ENCODE measurements at regions not wholly inside any gene's neighbourhood (a gene's known extent, or its start where the extent isn't known, plus 50 kb on each side); places are given as distances from the start of the nearest gene placed in this dataset.
A peak's percentile ranks its signal among the peaks of the same experiment; 100 is the strongest.

- in situ Hi-C loops (cut with HindIII; ENCODE audit: low pct_unique_long_range_greater_than_20kb, low sequenced_read_pairs) = no loop called here
- no peak for DNase-seq (ENCODE audit: low read depth, low spot score)
These were observed 133.3 kb downstream of the MGAT5B start for GRCh38 chr17:77001487-77001886.

- in situ Hi-C loops (cut with HindIII; ENCODE audit: low pct_unique_long_range_greater_than_20kb, low sequenced_read_pairs) = no loop called here
- no peak for DNase-seq (ENCODE audit: low read depth, low spot score)
These were observed 134.2 kb downstream of the MGAT5B start for GRCh38 chr17:77002103-77003045.

GRCh38 chr17:77003699-77004098, 135.5 kb downstream of the MGAT5B start:
- DNase-seq (ENCODE audit: low read depth, low spot score) = no peak
- in situ Hi-C loops (cut with HindIII; ENCODE audit: low pct_unique_long_range_greater_than_20kb, low sequenced_read_pairs) = no loop called here

- in situ Hi-C loops (cut with HindIII; ENCODE audit: low pct_unique_long_range_greater_than_20kb, low sequenced_read_pairs) = no loop called here
- DNase-seq (ENCODE audit: low read depth, low spot score) = no peak
These were observed 133.7 kb upstream of the SEC14L1 start for GRCh38 chr17:77006971-77007649.

- DNase-seq (ENCODE audit: low read depth, low spot score) = no peak
- in situ Hi-C loops (cut with HindIII; ENCODE audit: low pct_unique_long_range_greater_than_20kb, low sequenced_read_pairs) = no loop called here
These were observed 130.9 kb upstream of the SEC14L1 start for GRCh38 chr17:77009877-77010276.

GRCh38 chr17:77010667-77011066, 130.1 kb upstream of the SEC14L1 start:
- in situ Hi-C loops (cut with HindIII; ENCODE audit: low pct_unique_long_range_greater_than_20kb, low sequenced_read_pairs) = no loop called here

GRCh38 chr17:77011173-77012011, 129.4 kb upstream of the SEC14L1 start:
- DNase-seq (ENCODE audit: low read depth, low spot score) = peak; percentile 86
- in situ Hi-C loops (cut with HindIII; ENCODE audit: low pct_unique_long_range_greater_than_20kb, low sequenced_read_pairs) = no loop called here

More at GRCh38 chr17:77010667-77011066, 130.1 kb upstream of the SEC14L1 start:
- no peak for DNase-seq (ENCODE audit: low read depth, low spot score)

GRCh38 chr17:77018504-77018903, 122.3 kb upstream of the SEC14L1 start:
- in situ Hi-C loops (cut with HindIII; ENCODE audit: low pct_unique_long_range_greater_than_20kb, low sequenced_read_pairs) = no loop called here
- DNase-seq (ENCODE audit: low read depth, low spot score) = no peak

- DNase-seq (ENCODE audit: low read depth, low spot score) = no peak
- in situ Hi-C loops (cut with HindIII; ENCODE audit: low pct_unique_long_range_greater_than_20kb, low sequenced_read_pairs) = no loop called here
These were observed 120.8 kb upstream of the SEC14L1 start for GRCh38 chr17:77019893-77020379.

GRCh38 chr17:77020973-77021372, 119.8 kb upstream of the SEC14L1 start:
- in situ Hi-C loops (cut with HindIII; ENCODE audit: low pct_unique_long_range_greater_than_20kb, low sequenced_read_pairs) = no loop called here
- no peak for DNase-seq (ENCODE audit: low read depth, low spot score)

- in situ Hi-C loops (cut with HindIII; ENCODE audit: low pct_unique_long_range_greater_than_20kb, low sequenced_read_pairs) = no loop called here
- no peak for DNase-seq (ENCODE audit: low read depth, low spot score)
These were observed 118.0 kb upstream of the SEC14L1 start for GRCh38 chr17:77022766-77023165.

GRCh38 chr17:77025781-77026180, 115.0 kb upstream of the SEC14L1 start:
- in situ Hi-C loops (cut with HindIII; ENCODE audit: low pct_unique_long_range_greater_than_20kb, low sequenced_read_pairs) = no loop called here
- peak; percentile 76 for DNase-seq (ENCODE audit: low read depth, low spot score)

- in situ Hi-C loops (cut with HindIII; ENCODE audit: low pct_unique_long_range_greater_than_20kb, low sequenced_read_pairs) = no loop called here
- DNase-seq (ENCODE audit: low read depth, low spot score) = no peak
These were observed 113.4 kb upstream of the SEC14L1 start for GRCh38 chr17:77027271-77027889.

- in situ Hi-C loops (cut with HindIII; ENCODE audit: low pct_unique_long_range_greater_than_20kb, low sequenced_read_pairs) = no loop called here
- no peak for DNase-seq (ENCODE audit: low read depth, low spot score)
These were observed 111.9 kb upstream of the SEC14L1 start for GRCh38 chr17:77028900-77029299.

- in situ Hi-C loops (cut with HindIII; ENCODE audit: low pct_unique_long_range_greater_than_20kb, low sequenced_read_pairs) = no loop called here
- DNase-seq (ENCODE audit: low read depth, low spot score) = no peak
These were observed 107.8 kb upstream of the SEC14L1 start for GRCh38 chr17:77032929-77033328.

GRCh38 chr17:77033892-77034404, 106.8 kb upstream of the SEC14L1 start:
- in situ Hi-C loops (cut with HindIII; ENCODE audit: low pct_unique_long_range_greater_than_20kb, low sequenced_read_pairs) = no loop called here
- DNase-seq (ENCODE audit: low read depth, low spot score) = no peak

- no peak for DNase-seq (ENCODE audit: low read depth, low spot score)
- in situ Hi-C loops (cut with HindIII; ENCODE audit: low pct_unique_long_range_greater_than_20kb, low sequenced_read_pairs) = no loop called here
These were observed 105.9 kb upstream of the SEC14L1 start for GRCh38 chr17:77034677-77035424.
